Astrocyte of the cerebellum (primary cell): ENCODE measurements at regions not wholly inside any gene's neighbourhood (a gene's known extent, or its start where the extent isn't known, plus 50 kb on each side); places are given as distances from the start of the nearest gene placed in this dataset.

ENCODE experiments used
- DNase-seq: peaks from one replicate; pipeline ENCODE4 v3.0.0-alpha.2; 2011; ENCODE audit warnings: low read depth
- H3K4me3 ChIP-seq: 2 replicates; pipeline ENCODE4 v1.5.1; 2011; ENCODE audit warnings: mild to moderate bottlenecking, low read depth, low read length, moderate library complexity
- in situ Hi-C: cut with HindIII; loops from 2 replicates; pipeline ENCODE4 v1.10.0; 2017; ENCODE audit warnings: low sequenced_read_pairs
- TF ChIP-seq, protein P1 (sequence below): IDR thresholded peaks from 2 replicates; pipeline ENCODE4 v1.5.1; 2012; ENCODE audit warnings: low read length, low read depth, moderate library complexity, mild to moderate bottlenecking; ENCODE audit errors: missing control alignments

GRCh38 chr11:56911312-56911711 is 77.4 kb upstream of the OR5AK2 start:
- H3K4me3 ChIP-seq, result no peak overlapping the region
- in situ Hi-C loops, result no loop called here
- TF ChIP-seq, protein P1, sequence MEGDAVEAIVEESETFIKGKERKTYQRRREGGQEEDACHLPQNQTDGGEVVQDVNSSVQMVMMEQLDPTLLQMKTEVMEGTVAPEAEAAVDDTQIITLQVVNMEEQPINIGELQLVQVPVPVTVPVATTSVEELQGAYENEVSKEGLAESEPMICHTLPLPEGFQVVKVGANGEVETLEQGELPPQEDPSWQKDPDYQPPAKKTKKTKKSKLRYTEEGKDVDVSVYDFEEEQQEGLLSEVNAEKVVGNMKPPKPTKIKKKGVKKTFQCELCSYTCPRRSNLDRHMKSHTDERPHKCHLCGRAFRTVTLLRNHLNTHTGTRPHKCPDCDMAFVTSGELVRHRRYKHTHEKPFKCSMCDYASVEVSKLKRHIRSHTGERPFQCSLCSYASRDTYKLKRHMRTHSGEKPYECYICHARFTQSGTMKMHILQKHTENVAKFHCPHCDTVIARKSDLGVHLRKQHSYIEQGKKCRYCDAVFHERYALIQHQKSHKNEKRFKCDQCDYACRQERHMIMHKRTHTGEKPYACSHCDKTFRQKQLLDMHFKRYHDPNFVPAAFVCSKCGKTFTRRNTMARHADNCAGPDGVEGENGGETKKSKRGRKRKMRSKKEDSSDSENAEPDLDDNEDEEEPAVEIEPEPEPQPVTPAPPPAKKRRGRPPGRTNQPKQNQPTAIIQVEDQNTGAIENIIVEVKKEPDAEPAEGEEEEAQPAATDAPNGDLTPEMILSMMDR, result no peak
- DNase-seq, result no peak

DNA sequence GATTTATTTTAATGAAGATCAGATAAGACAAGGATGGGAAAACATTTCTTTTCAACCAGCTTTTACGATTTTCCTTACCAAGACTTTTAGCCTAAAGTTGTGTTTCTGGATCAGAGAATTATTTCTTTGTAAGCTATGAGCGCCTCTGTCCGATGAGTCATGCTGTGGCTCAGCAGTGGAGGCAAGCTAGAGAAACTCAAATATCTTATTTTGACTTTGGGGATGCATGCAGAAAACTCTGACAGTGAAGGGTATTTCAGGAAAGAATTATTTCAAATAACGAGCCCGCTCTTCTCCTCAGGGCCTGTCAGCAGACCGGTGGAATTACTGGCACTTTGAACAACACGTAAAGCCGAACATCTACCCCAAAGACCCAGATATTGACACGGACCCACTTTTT is 77.9 kb upstream of the OR5AK2 start:
- no peak for DNase-seq
- TF ChIP-seq, protein P1, result no peak
- in situ Hi-C loops, result no loop called here
- no peak overlapping the region for H3K4me3 ChIP-seq

DNA sequence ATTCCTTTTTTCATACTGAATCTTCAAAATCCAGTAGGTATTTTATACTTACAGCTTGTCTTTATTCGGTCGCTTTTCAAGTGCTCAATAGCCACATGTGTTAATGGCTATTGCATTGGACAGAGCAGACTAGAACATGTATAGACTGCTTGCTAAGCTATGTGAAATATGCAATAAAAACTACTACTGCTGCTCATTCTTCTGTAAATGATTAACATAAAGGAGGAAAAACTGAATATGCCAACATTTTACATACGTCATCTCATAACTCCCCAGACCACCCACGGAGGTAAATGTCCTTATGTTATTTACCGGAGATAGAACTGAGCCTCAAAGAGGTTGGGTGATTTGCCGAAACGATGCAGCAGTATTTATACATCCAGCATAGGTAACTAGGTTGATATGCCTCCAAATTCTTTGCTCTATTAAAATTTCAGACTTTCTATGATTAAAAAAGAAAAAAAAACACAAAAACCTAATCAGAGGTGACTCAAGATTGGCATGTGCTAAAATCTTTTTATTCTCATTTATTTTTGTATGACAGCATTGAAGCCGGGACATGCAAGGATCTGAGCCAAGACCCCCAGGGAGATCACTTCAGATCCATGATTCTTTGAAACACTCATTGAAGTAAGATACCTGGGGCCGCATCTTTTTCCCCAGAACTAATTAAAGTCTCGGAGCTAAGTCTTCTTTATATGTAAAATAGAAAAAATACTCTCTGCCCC is 78.5 kb upstream of the OR5AK2 start:
- in situ Hi-C loops, result no loop called here
- no peak overlapping the region for H3K4me3 ChIP-seq

DNA sequence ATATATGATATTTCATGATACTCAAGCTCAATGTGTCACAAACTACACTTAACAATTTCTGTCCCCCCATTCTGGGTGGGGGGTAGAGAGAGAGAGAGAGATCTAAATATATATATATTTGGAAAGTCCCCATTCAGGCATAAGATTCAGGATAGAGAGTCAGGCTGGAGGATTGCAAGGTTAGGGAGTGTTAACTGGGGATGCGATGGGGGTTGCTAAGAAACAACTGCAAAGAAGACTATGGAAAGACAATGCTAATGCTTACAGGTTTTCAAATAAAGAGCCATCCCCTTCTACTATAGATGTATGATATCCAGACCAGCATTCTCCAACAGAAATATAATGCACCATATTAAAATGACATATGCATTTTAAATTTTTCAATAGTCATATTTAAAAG is 79.2 kb upstream of the OR5AK2 start:
- TF ChIP-seq, protein P1, result no peak
- H3K4me3 ChIP-seq, result no peak overlapping the region
- in situ Hi-C loops, result no loop called here
- no peak for DNase-seq

More for the DNA sequence above, 78.5 kb upstream of the OR5AK2 start:
- TF ChIP-seq, protein P1, result no peak
- no peak for DNase-seq

DNA sequence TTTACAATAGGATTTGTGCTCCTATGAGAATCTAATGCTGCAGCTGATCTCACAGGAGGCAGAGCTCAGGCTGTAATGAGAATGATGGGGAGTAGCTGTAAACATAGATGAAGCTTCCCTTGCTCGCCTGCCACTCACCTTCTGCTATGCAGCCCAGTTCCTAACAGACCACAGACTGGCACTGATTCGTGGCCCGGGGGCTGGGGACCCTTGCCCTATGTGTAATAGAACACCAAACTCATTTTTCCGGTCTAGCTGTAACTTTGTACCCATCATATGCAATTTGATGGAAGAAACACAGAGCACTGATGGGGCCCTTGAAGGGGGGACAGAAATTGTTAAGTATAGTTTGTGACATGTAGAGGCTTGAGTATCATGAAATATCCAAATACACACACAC is 79.6 kb upstream of the OR5AK2 start:
- TF ChIP-seq, protein P1, result no peak
- no peak overlapping the region for H3K4me3 ChIP-seq
- in situ Hi-C loops, result no loop called here
- no peak for DNase-seq

GRCh38 chr11:56906683-56907148 is 82.0 kb upstream of the OR5AK2 start:
- no peak overlapping the region for H3K4me3 ChIP-seq
- no peak for DNase-seq
- TF ChIP-seq, protein P1, result no peak
- in situ Hi-C loops, result no loop called here
